H9 (cell line): ENCODE measurements at regions not wholly inside any gene's neighbourhood (a gene's known extent, or its start where the extent isn't known, plus 50 kb on each side); places are given as distances from the start of the nearest gene placed in this dataset.

ENCODE experiments used
- DNase-seq: peaks from one replicate; pipeline ENCODE4 v3.0.0-alpha.2; 2017
- H2AFZ ChIP-seq: one replicate; pipeline ENCODE4 v1.6.1; 2013; ENCODE audit warnings: mild to moderate bottlenecking, low read length, control low read depth, moderate library complexity
- H2AK5ac ChIP-seq: 2 replicates; pipeline ENCODE4 v1.6.1; 2013; ENCODE audit warnings: low read length, control low read depth, mixed read lengths; ENCODE audit not compliant: insufficient read length
- H2BK120ac ChIP-seq: one replicate; pipeline ENCODE4 v1.6.1; 2013; ENCODE audit warnings: low read depth, mild to moderate bottlenecking, low read length, control low read depth, inconsistent platforms; ENCODE audit not compliant: poor library complexity, severe bottlenecking
- H2BK12ac ChIP-seq: 2 replicates; pipeline ENCODE4 v1.6.1; 2013; ENCODE audit warnings: low read length, control low read depth, mixed read lengths, low read depth; ENCODE audit not compliant: insufficient read length
- H2BK15ac ChIP-seq: 2 replicates; pipeline ENCODE4 v1.6.1; 2013; ENCODE audit warnings: low read depth, low read length, control low read depth
- H2BK20ac ChIP-seq: one replicate; pipeline ENCODE4 v1.6.1; 2013; ENCODE audit warnings: low read depth, mild to moderate bottlenecking, low read length, control low read depth, inconsistent platforms; ENCODE audit not compliant: poor library complexity, severe bottlenecking
- H2BK5ac ChIP-seq: 2 replicates; pipeline ENCODE4 v1.6.1; 2013; ENCODE audit warnings: low read length, control low read depth, mixed read lengths; ENCODE audit not compliant: insufficient read length
- H3K14ac ChIP-seq: 2 replicates; pipeline ENCODE4 v1.6.1; 2013; ENCODE audit warnings: low read length, control low read depth; ENCODE audit not compliant: insufficient read depth
- H3K18ac ChIP-seq: 2 replicates; pipeline ENCODE4 v1.6.1; 2013; ENCODE audit warnings: low read depth, mild to moderate bottlenecking, mixed read lengths, low read length, control low read depth; ENCODE audit not compliant: insufficient read length
- H3K23ac ChIP-seq: 2 replicates; pipeline ENCODE4 v1.6.1; 2013; ENCODE audit warnings: low read length, control low read depth, mixed read lengths, low read depth; ENCODE audit not compliant: insufficient read length
- H3K23me2 ChIP-seq: 2 replicates; pipeline ENCODE4 v1.6.1; 2013; ENCODE audit warnings: low read depth, mild to moderate bottlenecking, mixed read lengths, low read length, control low read depth; ENCODE audit not compliant: insufficient read length, poor library complexity, severe bottlenecking
- H3K27ac ChIP-seq: 2 replicates; pipeline ENCODE4 v1.5.1; 2013; ENCODE audit warnings: low read length, control low read depth, mixed read lengths, low read depth; ENCODE audit not compliant: insufficient read length
- H3K27me3 ChIP-seq: 2 replicates; pipeline ENCODE4 v1.6.1; 2013; ENCODE audit warnings: low read length, control low read depth, inconsistent platforms; ENCODE audit not compliant: insufficient read depth
- H3K4ac ChIP-seq: 2 replicates; pipeline ENCODE4 v1.6.1; 2013; ENCODE audit warnings: low read depth, mild to moderate bottlenecking, control low read depth, inconsistent platforms, low read length, moderate library complexity
- H3K4me1 ChIP-seq: 2 replicates; pipeline ENCODE4 v1.6.1; 2013; ENCODE audit warnings: low read length, control low read depth, inconsistent platforms; ENCODE audit not compliant: insufficient read depth
- H3K4me2 ChIP-seq: 2 replicates; pipeline ENCODE4 v1.6.1; 2013; ENCODE audit warnings: low read length, control low read depth, mixed read lengths; ENCODE audit not compliant: insufficient read length, insufficient read depth
- H3K56ac ChIP-seq: 2 replicates; pipeline ENCODE4 v1.6.1; 2013; ENCODE audit warnings: low read depth, mild to moderate bottlenecking, mixed read lengths, low read length, control low read depth; ENCODE audit not compliant: insufficient read length
- H3K79me1 ChIP-seq: 2 replicates; pipeline ENCODE4 v1.6.1; 2013; ENCODE audit warnings: low read depth, mild to moderate bottlenecking, moderate library complexity, low read length, control low read depth, inconsistent platforms; ENCODE audit not compliant: insufficient read depth, poor library complexity, severe bottlenecking
- H3K79me2 ChIP-seq: 2 replicates; pipeline ENCODE4 v1.6.1; 2013; ENCODE audit warnings: low read length, control low read depth, inconsistent platforms; ENCODE audit not compliant: insufficient read depth
- H3K9ac ChIP-seq: 2 replicates; pipeline ENCODE4 v1.6.1; 2013; ENCODE audit warnings: low read length, control low read depth, mixed read lengths; ENCODE audit not compliant: insufficient read length; ENCODE audit errors: extremely low read depth
- H3K9me3 ChIP-seq: one replicate; pipeline ENCODE4 v1.6.1; 2013; ENCODE audit warnings: low read depth, low read length, inconsistent platforms; ENCODE audit not compliant: control insufficient read depth
- H3T11ph ChIP-seq: one replicate; pipeline ENCODE4 v1.6.1; 2013; ENCODE audit warnings: mild to moderate bottlenecking, low read length, control low read depth, inconsistent platforms
- H4K20me1 ChIP-seq: one replicate; pipeline ENCODE4 v1.6.1; 2013; ENCODE audit not compliant: control insufficient read depth, insufficient read length, insufficient read depth
- H4K5ac ChIP-seq: 2 replicates; pipeline ENCODE4 v1.6.1; 2013; ENCODE audit warnings: low read depth, mild to moderate bottlenecking, mixed read lengths, low read length, control low read depth; ENCODE audit not compliant: insufficient read length
- H4K8ac ChIP-seq: replicated peaks from 2 replicates; pipeline ENCODE4 v1.6.1; 2013; ENCODE audit warnings: low read length, control low read depth, mixed read lengths, low read depth; ENCODE audit not compliant: insufficient read length
- H4K91ac ChIP-seq: 2 replicates; pipeline ENCODE4 v1.6.1; 2013; ENCODE audit warnings: low read depth, mild to moderate bottlenecking, moderate library complexity, mixed read lengths, low read length, control low read depth; ENCODE audit not compliant: insufficient read length
- H3K27ac Mint-ChIP-seq, 3 experiments: 2 replicates in 2 of 3; 3 replicates in 1 of 3; pipeline ENCODE4 v1.8.0; 2020 to 2021; ENCODE audit warnings: mixed read lengths in 3 of 3, mild to moderate bottlenecking in 1 of 3, moderate library complexity in 1 of 3
- H3K27me3 Mint-ChIP-seq: 2 replicates; pipeline ENCODE4 v1.8.0; 2021; ENCODE audit warnings: low read depth, mild to moderate bottlenecking, moderate library complexity, mixed read lengths
- H3K36me3 Mint-ChIP-seq, 3 experiments: 2 replicates in 2 of 3; 3 replicates in 1 of 3; pipeline ENCODE4 v1.8.0; 2020 to 2021; ENCODE audit warnings: low read depth in 3 of 3, mixed read lengths in 3 of 3; ENCODE audit not compliant: insufficient read depth in 1 of 3
- H3K4me1 Mint-ChIP-seq, 2 experiments: 2 replicates each; pipeline ENCODE4 v1.8.0; 2020; ENCODE audit warnings: mixed read lengths in 2 of 2
- H3K4me3 Mint-ChIP-seq, 2 experiments: 2 replicates in 1 of 2; 3 replicates in 1 of 2; pipeline ENCODE4 v1.8.0; 2020 to 2021; ENCODE audit warnings: mild to moderate bottlenecking in 2 of 2, mixed read lengths in 2 of 2, moderate library complexity in 1 of 2
- H3K9me3 Mint-ChIP-seq, 2 experiments: 2 replicates in 1 of 2; 3 replicates in 1 of 2; pipeline ENCODE4 v1.8.0; 2020; ENCODE audit warnings: mild to moderate bottlenecking in 2 of 2, mixed read lengths in 2 of 2, moderate library complexity in 1 of 2
- WGBS: extraction: QIAGEN DNeasy Blood & Tissue Kit; methylation state at CpG from one replicate; pipeline ENCODE4 v1.1.7; 2013; ENCODE audit warnings: missing lambda C conversion rate, low lambda C conversion rate, mixed read lengths; ENCODE audit not compliant: insufficient read length; ENCODE audit errors: extremely low coverage; 5-methylcytosine and 5-hydroxymethylcytosine counted together
- TF ChIP-seq, protein P1 (sequence below): fragments of 200-600 bp; sonication (generic); conservative IDR thresholded peaks from 3 replicates; pipeline ENCODE4 v1.8.0; 2021; ENCODE audit warnings: antibody characterized with exemption, mild to moderate bottlenecking

- Histone ChIP-seq H3K27me3 (no peaks in the 10 kb centered on the region), H3K4me1 (no peaks in the 10 kb centered on the region), H2AK5ac (no peak overlapping the region), H3K9me3 (no peaks in the 10 kb centered on the region), H3K9ac (no peak overlapping the region), H4K8ac (no peak overlapping the region), H3T11ph (no peak overlapping the region), H3K79me1 (no peaks in the 10 kb centered on the region), H3K23me2 (no peaks in the 10 kb centered on the region), H3K14ac (no peak overlapping the region; the same call in 1 of the 2 replicates), H2BK15ac (no peak overlapping the region), H3K27ac (no peak overlapping the region), H4K5ac (no peak overlapping the region), H2BK20ac (no peak overlapping the region), H2BK120ac (no peak overlapping the region), H3K23ac (no peak overlapping the region), H3K4ac (no peak overlapping the region), H4K91ac (no peak overlapping the region), H4K20me1 (no peaks in the 10 kb centered on the region), H2AFZ (no peak overlapping the region), H3K79me2 (no peaks in the 10 kb centered on the region), H3K56ac (no peak overlapping the region), H2BK5ac (no peak overlapping the region), H3K4me2 (no peak overlapping the region), H3K18ac (no peak overlapping the region), H2BK12ac (no peak overlapping the region)
- no peaks in the 10 kb centered on the region; the same call in none of the 2 replicates for H3K27me3 Mint-ChIP-seq
- no CpG with 5 or more reads among the region's 4 CpGs for WGBS
- H3K36me3 Mint-ChIP-seq: peaks cover 0 to 12% (median 5%) of the 10 kb centered on the region in 3 experiments; a peak in 3 of 7 replicates
- DNase-seq: no peak
- TF ChIP-seq, protein P1, sequence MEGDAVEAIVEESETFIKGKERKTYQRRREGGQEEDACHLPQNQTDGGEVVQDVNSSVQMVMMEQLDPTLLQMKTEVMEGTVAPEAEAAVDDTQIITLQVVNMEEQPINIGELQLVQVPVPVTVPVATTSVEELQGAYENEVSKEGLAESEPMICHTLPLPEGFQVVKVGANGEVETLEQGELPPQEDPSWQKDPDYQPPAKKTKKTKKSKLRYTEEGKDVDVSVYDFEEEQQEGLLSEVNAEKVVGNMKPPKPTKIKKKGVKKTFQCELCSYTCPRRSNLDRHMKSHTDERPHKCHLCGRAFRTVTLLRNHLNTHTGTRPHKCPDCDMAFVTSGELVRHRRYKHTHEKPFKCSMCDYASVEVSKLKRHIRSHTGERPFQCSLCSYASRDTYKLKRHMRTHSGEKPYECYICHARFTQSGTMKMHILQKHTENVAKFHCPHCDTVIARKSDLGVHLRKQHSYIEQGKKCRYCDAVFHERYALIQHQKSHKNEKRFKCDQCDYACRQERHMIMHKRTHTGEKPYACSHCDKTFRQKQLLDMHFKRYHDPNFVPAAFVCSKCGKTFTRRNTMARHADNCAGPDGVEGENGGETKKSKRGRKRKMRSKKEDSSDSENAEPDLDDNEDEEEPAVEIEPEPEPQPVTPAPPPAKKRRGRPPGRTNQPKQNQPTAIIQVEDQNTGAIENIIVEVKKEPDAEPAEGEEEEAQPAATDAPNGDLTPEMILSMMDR: no peak
- H3K4me1 Mint-ChIP-seq: peaks cover 26% of the 10 kb centered on the region in 2 experiments
- H3K27ac Mint-ChIP-seq: no peak overlapping the region
- H3K4me3 Mint-ChIP-seq: no peak overlapping the region
- H3K9me3 Mint-ChIP-seq: peaks cover 9 to 13% of the 10 kb centered on the region in 2 experiments
Measured at GRCh38 chr2:236667526-236667925, 97.9 kb downstream of the ACKR3 start.
